Peyer's patch (tissue), 4 donors: ENCODE measurements at regions not wholly inside any gene's neighbourhood (a gene's known extent, or its start where the extent isn't known, plus 50 kb on each side); places are given as distances from the start of the nearest gene placed in this dataset.

Experiments
- CTCF ChIP-seq, 6 experiments: fragments of 450-650 bp in 4 of 6; fragments of 200-600 bp in 2 of 6; sonication (generic) in 1 of 6; IDR thresholded peaks; one replicate each; pipeline ENCODE4 v1.5.1; 2017 to 2019; ENCODE audit warnings: antibody characterized with exemption in 6 of 6, mild to moderate bottlenecking in 3 of 6, moderate library complexity in 1 of 6
- POLR2A ChIP-seq, 2 donors: fragments of 450-650 bp; IDR thresholded peaks; one replicate each; pipeline ENCODE4 v1.5.1; 2017; ENCODE audit warnings: antibody characterized with exemption in 2 of 2, mild to moderate bottlenecking in 2 of 2, moderate library complexity in 2 of 2

DNA sequence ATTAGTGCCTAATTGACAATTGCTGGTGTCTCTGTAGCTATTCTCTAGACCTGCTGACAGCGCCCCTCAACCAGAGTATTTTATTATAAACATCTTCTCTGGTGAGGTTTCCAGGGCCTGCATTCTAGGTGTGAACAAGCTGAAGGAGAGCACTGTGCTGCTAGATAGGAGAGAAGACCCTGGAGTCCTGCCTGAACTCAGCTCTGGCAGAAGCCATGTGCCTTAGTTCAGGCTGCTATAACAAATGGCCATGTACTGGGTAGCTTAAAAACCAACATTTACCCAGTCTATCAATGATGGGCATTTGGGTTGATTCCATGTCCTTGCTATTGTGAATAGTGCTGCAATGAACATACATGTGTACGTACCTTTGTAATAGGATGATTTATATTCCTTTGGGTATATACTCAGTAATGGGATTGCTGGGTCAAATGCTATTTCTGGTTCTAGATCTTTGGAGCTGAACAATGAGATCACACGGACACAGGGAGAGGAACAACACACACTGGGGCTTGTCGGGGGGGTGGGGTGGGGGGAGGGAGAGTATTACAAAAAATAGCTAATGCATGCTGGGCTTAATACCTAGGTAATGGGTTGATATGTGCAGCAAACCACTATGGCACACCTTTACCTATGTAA is 185.5 kb upstream of the CPEB2 start:
- no peak for TF ChIP-seq CTCF (IDR thresholded peaks at IDR 0.05)
- no peak for TF ChIP-seq POLR2A (IDR thresholded peaks at IDR 0.05)
